Ecto neural progenitor cell (in vitro differentiated cells): ENCODE measurements at regions not wholly inside any gene's neighbourhood (a gene's known extent, or its start where the extent isn't known, plus 50 kb on each side); places are given as distances from the start of the nearest gene placed in this dataset.
A peak's percentile ranks its signal among the peaks of the same experiment; 100 is the strongest.

Experiments used
- DNase-seq: peaks from one replicate; pipeline ENCODE4 v3.0.0-alpha.2; 2018; ENCODE audit warnings: low spot score

DNA sequence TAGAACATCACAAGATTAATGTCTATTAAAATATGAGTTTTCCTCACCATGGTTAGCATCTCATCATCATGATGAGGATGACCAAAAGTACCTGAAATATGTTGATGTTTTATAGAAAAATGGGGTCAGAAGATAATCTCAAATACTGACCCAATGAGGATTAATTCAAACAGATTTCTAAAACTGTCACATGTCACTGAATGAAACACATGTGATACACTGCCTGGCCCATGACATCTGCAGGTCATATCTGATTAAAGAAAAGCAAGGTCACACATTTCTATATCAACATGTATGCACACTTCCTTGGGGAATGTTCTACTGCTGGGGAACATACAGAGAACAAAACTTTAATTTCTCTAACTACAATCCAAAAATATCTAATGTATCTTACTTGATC is 470.6 kb upstream of the ADGRL2 start:
- no peak for DNase-seq

DNA sequence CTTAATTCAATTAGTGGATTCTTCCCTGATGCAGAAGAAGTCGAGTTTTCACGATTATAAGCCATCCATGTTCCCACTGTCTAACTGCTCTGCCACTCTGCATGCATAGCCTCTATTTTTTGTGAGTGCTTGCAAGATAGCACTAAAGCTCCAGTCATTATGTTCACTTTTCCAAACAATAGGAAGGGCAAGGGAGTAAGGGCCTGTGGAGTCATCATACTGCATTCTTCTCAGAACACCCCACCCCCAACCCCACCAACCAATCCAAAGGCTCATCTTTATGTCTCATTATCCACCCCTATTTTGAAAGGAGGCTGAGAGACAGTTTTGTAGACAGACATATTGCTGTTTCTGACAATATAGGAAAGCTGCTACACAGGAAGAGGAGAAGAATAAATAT is 471.7 kb upstream of the ADGRL2 start:
- no peak for DNase-seq

DNA sequence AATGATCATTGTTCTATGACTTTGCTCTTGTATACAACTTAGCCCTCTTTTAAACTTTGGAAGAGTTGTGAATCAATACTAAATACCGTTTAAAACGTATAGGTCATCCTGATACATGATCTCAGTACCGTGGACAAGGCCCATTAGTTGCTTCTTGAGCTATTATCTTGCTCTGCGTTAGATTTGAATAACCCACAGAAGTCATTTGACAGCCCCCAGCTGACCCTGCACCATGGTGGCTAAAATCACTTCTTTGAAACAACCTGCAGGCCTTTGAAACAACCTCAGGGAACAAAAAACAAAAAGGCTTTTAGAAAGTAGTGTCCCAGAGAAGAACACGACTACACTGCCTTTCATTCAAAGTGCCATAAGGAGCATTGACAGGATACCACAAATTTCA is 473.0 kb upstream of the ADGRL2 start:
- no peak for DNase-seq

DNA sequence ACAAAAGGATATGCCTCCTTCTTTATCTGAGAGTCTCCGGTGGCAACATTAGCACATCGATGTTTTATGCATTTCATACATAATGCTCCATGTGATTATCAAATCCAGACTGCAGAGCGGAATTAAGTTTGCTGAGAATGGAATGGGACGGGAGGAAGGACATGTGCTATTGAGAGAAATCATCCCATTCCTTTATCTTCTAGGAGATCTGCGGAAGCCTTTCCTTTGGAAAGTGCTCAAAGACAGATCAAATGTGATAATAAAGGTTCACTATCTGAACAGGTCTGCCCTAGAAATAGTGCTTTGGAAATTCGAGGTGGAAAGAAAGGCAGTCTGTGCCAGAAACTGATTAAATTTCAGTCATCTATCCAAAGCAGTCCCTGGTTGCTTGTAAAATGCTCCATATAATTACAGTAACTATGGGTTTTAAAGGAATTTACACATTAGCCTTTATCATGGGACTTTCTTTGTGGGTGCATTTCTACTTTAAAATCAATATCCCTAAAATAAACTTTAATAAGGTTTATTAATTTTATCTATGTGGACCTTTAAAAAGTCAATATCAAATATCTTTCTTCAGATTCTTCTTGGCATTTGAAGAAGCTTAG is 473.5 kb upstream of the ADGRL2 start:
- no peak for DNase-seq

DNA sequence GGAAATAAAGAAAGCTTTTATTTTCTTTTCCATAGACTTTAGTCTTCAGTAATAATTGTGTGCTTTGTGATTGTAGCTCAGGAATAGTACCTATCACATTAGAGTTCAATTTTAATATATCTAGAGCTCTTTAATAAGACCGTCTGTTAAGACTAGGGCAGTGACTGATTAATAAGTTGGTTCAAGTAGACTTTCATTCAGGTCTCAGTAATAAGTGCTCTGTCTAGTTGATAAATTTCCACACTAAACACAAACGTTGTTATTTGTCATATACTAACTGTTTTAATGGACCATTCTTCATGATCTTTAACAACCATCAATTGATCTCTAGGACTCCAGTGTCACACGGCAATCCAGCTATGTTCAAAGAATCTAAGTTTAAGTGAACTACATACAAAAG is 474.5 kb upstream of the ADGRL2 start:
- no peak for DNase-seq

DNA sequence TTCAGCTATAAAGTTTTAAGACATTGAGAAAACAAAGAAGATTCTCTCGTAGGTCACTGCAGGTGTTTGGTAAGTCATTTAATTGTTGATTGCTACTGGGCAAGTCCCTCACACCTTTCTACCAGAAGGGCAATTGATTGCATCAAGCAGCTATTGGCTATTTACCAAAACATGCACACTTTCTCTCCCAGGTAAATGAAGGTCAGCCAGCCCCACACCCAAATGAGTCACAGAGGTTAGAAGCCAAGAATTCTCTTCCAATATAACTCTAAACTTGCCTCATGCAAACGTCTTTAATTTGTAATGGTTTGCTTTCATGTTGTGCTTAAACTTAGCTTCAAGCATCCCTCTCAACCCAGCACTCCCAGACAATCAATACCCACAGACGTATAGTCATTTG is 475.3 kb upstream of the ADGRL2 start:
- no peak for DNase-seq

DNA sequence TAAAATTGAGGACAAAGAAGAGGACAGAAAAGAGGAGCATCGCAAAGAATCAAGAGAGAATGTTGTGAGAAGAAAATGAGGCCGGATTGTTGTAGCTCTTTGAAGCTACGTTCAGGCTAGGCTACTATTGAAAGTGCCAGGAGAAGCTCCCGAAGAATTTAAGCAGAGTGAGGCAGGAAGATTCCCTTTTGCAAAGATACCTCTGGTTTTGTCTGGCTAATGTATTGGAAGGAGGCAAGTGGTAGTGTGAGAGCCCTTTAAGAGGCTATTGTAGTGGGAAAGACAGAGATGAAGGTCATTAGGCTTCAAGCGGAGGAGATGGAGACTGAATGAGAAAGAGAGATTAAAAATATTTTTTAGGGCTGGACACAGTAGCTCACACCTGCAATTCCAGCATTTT is 476.9 kb upstream of the ADGRL2 start:
- no peak for DNase-seq

DNA sequence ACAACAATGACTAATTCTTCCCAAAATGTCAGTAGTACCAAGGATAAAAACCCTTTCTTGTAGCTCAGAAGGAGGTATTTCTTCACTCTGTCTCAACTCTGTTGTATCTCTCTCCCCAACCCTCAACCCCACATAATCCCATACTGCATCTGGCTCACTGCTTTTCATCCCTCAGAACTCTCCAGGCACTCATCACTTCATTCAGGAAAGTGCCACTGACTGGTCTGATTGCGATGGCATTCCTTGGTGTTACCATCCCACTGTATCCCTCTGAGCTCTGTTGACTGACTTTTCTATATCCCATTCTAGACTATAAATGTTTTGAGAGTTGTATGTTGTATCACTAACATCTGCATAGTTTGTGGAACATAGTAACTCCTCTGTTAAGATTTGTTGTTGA is 483.5 kb upstream of the ADGRL2 start:
- DNase-seq = no peak

DNA sequence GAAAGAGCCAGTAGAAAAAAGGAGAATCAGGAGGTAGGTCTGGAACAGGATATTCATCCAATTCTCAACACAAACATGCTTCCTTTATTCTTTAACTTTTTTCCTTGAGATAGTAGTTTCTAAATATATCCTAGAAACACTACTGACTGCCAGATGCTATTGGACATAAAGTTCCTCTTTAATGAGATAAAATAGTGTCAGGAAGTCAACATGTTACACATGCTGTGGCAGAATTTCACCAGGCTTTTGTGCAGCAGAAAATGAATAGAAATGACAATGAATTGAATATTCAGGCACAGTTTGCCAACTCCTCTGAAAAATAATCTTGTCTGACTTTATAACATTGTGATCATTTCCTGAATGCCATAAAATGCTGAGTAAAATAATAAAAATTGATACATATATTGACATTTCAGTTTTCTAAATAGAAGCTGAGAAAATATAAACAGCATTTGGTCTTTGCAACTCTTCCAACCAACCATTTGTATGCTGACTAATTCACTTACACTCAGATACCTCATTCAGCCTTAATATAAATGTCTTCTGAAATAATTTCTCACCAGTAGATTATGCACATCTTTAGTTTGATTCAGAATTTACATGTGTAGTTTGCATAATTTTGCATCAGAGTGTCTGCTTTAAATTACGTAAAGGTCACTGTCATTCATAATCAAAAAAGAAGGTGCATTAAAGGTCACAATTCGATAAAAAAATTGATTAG is 486.1 kb upstream of the ADGRL2 start:
- no peak for DNase-seq

DNA sequence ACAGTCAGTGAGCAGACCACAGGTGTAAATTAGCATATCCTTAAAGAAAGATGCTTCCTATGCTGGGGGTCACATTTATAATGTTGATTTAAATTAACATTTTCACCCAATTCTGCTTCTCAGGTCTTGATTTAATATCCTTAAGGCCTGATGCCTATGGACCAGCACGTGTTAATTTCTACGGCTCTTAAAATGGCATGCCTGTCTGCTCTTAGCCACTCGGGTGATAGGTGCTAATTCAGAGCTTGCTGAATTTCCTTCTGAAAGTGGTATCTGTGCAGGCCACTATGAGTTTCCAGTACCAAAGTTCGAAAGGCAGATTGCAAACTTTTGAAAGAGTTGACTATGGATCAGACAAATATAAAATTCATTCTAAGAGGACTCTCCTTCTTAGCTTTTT is 487.4 kb upstream of the ADGRL2 start:
- DNase-seq = no peak

DNA sequence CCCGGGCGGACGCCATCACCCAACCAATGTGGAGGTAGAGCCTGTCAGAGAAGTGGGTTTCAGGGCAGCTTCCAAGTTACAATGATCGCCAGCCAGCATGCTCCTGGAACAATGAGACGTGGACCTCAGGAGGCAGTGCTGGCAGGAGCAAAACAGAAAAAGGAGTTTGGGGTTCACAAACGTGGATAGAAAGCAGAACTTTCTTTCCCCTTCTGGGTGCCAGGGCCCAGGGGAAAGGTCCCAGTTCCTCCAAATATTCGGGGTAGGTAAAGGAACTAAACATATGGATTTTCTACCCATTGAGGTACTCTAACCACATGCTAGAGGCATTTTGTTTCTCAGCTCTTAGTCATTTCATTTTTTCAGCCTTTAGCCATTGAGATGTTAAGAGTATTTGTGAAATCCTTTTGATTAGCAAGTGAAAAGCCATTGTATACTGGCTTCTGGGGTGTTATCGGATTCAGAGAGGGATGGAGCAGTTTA is 488.4 kb upstream of the ADGRL2 start:
- no peak for DNase-seq

DNA sequence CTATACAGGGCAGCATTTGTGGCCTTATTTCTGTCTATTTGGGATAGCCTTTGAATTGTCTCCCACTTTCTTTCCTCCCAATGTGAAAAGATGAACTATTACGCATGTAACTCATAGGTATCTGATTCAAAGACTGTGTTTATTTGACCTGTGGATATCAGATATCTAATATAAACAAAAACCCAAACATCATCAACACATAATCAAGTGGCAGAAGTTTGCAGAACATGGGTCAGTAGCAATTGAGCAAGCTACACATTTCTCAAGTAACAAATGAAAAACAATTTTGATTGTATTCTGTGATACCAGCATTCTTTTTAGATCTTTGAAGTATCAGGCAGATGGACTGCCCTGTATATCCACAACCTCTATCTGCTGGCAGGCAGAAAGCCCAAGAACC is 490.5 kb upstream of the ADGRL2 start:
- DNase-seq = no peak

DNA sequence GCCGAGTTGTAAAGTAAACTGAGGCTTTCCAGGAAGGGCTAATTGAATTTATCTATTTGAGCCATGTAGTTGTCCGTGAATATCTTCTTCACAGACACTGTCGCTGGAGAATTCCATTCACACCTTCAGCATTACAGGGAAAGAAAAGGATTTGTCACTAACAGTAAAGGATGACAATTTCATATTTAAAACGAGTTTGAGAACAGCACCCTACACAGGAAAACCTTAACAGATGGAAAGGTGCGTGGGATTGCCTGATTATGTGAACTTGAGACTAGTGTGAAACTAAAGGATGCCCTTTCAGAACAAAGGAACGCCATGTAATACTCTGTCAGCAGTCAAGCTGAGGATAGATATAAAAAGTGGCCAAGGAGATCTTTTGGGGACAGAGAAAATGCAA is 492.5 kb upstream of the ADGRL2 start:
- DNase-seq = no peak

DNA sequence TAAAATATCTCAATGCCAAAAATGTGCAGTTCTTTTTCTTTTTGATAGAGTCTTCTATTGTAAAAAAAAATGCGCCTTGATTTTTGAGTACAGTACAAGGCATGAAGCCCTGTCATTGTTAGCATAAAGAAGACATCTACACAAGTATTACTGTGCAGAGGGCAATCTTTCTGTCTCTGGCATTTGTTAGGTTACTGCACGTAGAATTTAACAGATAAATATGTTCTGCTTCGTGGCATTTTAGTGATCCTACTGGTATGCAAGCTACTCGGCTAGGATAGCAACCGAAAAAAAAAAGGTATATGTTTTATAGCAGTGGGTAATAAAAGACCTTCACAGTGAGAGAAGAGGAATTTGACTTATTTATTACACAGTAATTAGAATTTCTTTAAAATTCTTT is 492.9 kb upstream of the ADGRL2 start:
- no peak for DNase-seq

DNA sequence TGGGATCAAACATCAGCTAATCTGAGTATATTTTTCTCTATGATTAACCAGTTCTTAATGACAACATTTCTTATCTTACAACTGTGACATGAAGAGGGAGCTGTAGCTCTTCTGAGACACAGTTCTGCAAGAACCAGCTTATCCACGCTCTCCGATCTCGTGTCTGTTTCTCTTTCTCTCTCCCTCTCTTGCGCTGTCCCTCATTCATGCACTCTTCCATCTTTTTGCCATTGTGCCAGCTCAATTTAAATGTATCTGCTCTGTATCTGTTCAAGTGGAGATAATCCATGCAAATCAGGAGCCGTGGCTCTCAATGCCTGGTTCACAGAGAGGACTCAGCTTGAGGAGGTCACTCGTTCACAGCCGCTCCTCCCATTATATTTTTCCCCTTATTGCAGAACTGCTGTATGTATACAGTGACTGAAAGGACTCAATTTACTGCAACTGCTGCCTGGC is 494.7 kb upstream of the ADGRL2 start:
- DNase-seq = peak; percentile 49

DNA sequence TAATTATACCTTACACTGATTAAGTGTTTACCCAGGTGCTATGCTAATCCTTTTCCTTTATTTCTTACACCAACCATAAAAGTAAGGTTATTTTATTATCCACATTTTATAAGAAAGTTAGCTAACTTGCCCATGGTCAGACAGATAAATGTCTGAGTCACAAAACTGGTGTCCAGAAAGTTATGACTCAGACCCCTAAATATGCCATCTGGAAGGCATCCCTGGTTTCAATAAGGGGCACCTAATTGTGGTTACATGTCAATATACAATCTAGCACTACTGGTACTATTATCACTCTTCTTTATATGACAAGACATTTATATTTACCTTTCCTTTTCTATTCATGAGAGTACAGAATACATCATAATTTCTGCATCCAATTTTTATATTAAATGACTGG is 496.5 kb upstream of the ADGRL2 start:
- no peak for DNase-seq

DNA sequence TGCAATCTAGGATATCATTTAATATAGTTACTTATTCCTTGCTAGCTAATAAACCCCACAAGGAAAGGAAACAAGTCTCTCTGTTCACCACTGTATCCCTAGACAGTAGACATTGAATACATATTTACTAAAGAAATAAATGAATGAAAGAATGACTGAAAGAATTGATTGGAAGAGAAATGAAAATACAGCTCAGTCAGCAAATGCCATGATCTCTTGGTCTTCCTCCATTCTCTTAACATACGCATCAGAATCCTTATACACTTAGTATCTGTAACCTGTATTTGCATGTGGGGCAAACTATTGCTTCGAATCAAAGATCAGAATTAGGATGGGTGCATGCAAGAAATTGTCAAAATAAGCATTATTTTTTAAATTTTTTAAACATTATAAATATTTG is 500.8 kb upstream of the ADGRL2 start:
- DNase-seq = no peak

DNA sequence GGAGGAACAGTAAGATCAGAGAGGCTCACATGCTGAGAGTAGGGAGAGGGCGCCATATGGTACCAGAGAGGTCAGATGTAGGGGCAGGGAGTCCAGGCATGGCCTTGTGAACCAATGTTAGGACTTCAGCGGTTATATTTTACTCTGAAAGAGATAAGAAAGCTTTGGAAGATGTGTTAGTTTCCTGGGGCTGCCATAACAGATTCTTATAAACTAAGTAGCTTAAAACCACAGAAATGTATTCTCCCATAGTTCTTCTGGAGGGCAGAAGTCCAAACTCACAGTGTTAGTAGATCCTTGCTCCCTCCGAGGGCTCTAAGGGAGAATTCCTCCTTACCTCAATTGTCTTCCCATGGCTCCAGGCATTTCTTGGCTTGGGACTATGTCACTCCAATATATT is 502.5 kb upstream of the ADGRL2 start:
- DNase-seq = no peak

DNA sequence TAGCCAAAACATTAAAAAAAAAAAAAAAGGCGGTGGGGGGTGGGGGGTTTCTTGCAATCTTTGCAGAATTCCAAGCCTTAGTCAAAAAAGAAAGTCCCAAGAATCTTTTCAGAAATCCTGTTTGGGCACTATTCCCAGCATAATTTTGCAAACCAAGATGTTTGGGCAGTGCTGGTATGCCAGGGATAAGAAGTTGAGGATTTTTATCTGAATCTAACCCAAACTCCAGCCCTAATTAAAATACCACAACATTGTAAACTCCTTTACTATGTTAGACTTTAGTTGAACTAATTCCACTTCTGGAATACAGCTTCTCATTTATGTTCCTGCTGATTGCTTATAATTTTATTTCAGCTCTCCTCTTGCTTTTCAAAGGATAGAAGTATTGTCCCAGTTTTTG is 504.1 kb upstream of the ADGRL2 start:
- no peak for DNase-seq

DNA sequence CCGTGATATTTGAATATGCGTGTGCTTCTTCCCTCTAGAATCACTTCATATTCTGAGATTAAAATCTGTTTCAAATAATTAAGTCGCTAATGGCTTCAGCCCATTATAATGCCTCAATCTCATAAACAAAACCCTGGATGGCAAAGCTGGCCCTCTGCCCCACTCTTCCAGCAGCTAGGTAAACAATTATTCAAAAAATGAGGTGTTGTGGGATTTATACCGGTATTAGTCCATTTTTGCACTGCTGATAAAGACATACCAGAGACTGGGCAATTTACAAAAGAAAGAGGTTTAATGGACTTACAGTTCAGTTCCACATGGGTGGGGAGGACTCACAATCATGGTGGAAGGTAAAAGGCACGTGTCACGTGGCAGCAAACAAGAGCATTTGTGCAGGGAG is 510.4 kb upstream of the ADGRL2 start:
- no peak for DNase-seq

DNA sequence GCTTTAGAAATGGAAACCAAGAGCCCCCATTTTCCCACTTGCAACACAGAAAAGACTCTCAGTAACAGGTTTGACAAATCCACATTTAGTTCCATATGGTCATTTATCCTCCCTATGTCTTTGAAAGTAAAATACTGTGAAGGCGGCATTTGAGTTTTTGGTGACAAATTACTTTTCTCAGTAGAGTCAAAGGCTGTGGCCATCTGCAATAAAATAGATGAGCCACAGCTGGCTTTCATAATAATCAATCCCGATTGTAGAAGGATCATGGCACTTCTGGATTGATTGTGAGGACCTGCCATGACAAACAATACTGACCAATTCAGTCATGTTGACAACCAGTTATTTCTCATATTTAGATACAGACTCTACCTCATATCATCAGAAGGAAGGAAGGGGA is 512.0 kb upstream of the ADGRL2 start:
- DNase-seq = no peak

DNA sequence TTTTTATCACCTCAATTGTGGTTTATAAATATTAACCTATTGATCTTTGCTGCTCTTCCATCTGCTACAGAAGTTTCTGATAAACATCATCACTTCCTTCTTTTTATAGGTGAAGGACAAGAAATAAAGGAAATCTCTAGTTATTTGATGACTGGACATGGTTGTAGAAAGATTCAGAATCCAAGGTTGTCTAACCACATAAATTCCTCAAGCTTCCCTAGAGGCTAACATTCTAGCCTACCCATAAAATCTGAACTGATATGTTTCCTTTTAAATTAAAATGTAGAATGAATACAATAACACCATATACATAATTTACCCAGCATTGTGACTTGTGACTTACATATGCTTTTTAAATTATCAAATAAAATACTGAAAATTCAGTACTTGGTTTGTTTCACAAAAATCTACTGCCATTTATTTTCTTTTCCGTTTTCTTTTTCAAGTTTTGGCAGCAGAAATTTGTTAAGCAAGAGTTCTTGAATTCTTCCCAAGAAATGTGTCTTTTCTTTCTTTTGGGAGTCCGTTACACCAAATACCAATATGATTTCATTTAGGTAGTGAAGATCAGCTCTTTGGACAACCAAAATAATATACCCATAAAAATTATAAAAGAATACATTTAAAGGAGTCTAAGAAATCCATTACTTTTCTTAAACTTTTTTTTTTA is 513.2 kb upstream of the ADGRL2 start:
- DNase-seq = no peak

DNA sequence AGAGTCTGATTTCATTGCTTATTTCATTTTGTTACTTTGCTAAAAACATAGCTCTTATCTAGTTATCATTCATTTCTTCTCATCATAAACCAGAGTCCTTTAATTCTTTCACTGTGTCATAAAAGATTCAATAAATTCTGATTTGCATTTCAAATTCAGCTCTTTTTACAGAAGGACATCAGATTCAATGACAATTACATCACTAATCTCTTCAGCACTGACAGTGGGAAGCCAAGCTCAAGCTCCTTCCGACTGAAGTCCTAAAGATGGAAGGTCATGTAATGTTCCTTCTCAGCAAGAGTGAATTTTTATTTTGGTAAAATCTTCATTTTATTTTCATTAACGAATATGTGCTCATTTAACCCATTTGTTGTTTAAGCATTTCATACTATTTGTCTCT is 530.7 kb upstream of the ADGRL2 start:
- no peak for DNase-seq

DNA sequence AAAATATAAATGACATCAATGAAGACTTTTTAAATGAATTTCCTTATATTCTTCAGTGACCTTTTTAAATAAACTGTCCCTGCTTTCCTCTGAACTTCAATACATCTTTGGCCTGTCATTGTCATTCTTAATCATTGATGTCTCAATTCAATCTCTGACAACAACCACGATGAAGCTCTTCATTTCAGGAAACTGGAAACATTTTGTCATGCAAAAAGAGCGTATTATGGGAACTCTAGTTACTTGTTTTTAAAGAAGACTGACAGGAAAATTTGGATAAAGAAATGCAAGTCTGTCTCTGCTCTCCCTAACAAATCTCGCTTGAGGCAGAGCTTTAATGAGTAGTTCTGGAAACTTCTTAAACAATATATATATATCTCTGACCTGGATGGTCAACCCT is 535.8 kb upstream of the ADGRL2 start:
- no peak for DNase-seq
